ENCODE measurements at regions not wholly inside any gene's neighbourhood (a gene's known extent, or its start where the extent isn't known, plus 50 kb on each side); places are given as distances from the start of the nearest gene placed in this dataset.

DNA sequence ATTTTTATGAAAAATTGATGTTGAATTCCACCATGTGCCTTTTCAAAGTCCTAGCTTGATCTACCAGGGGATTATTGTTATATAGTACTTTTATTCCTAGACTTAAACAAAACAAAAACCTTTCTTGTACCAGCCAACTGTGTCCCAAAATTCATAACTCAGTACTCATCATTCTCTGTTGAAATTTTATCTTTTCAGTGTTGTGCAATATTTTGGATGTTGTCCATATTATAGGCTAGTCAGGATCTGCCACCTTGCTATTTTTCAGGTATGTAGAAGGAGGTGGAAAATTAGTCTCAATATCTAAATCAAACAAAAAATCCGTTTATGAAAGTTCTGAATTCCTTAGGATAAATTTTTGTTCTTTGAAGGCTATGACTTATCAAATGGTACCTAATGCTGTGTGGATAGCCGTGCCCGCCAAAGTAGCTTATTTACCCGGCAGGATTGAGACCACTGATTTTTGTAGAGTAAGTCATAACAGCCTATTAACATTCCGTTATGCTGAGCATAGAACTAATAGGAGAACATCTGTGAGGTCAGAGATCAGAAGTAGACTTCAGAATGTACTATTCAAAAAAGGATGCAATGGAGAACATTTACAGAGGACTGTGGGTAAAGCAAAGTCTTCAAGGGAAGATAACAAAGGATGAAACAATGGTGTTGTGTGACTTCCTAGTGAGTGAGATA is 304.7 kb downstream of the SOX4 start:
- no peaks in the 10 kb centered on the region for H3K36me3 Mint-ChIP-seq
- H3K4me3 Mint-ChIP-seq = no peak overlapping the region
- Histone ChIP-seq H3K36me3 (ENCODE audit: insufficient read depth, low read length) (no peaks in the 10 kb centered on the region), H3K9me3 (ENCODE audit: control insufficient read depth in 1 of 2, low read length in 2 of 2) (no peaks in the 10 kb centered on the region), H3K4me1 (ENCODE audit: insufficient read depth, low read length) (no peaks in the 10 kb centered on the region), H3K4me3 (ENCODE audit: low read length in 2 of 2) (no peak overlapping the region), H3K27ac (ENCODE audit: low read depth, low read length) (no peak overlapping the region), H3K27me3 (ENCODE audit: insufficient read depth, low read length) (no peaks in the 10 kb centered on the region)
- no peaks in the 10 kb centered on the region for H3K27me3 Mint-ChIP-seq
- DNase-seq = no peak
- no peaks in the 10 kb centered on the region for H3K4me1 Mint-ChIP-seq
- intact Hi-C loops (cut with micrococcal nuclease) = no loop called here
- ChIA-PET POLR2A (ENCODE audit: partially characterized antibody) (no interaction called here), CTCF (ENCODE audit: partially characterized antibody) (no interaction called here)
- peaks cover 0 to 12% (median 3%) of the 10 kb centered on the region in 8 donors for H3K9me3 Mint-ChIP-seq
- no peak overlapping the region for H3K27ac Mint-ChIP-seq

DNA sequence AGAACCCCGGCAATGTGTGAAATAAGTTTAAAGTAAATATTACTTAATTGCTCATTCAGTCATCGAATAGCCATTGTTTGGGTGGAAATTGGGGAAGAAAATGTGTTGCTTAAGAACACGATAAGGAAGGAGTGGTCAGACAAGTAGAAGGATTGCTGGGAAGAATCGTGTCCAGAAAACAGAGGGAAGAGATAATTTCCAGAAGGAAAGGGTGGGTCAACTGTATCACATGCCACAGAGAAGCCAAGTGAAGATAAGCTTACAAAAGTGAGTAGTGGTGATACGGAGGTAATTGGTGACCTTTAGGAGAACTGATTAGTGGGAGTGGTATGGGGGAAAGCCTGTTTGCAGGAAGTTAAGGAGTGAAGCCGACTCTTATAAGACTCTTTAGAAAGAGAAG is 306.2 kb downstream of the SOX4 start:
- Histone ChIP-seq H3K36me3 (ENCODE audit: insufficient read depth, low read length) (no peaks in the 10 kb centered on the region), H3K4me1 (ENCODE audit: insufficient read depth, low read length) (no peaks in the 10 kb centered on the region), H3K4me3 (ENCODE audit: low read length in 2 of 2) (no peak overlapping the region), H3K9me3 (ENCODE audit: control insufficient read depth in 1 of 2, low read length in 2 of 2) (no peaks in the 10 kb centered on the region), H3K27me3 (ENCODE audit: insufficient read depth, low read length) (no peaks in the 10 kb centered on the region), H3K27ac (ENCODE audit: low read depth, low read length) (no peak overlapping the region)
- Mint-ChIP-seq H3K36me3 (no peaks in the 10 kb centered on the region), H3K27me3 (no peaks in the 10 kb centered on the region), H3K4me1 (no peaks in the 10 kb centered on the region), H3K4me3 (no peak overlapping the region), H3K9me3 (peaks cover 0 to 4% (median 3%) of the 10 kb centered on the region in 8 donors), H3K27ac (no peak overlapping the region)
- ChIA-PET POLR2A (ENCODE audit: partially characterized antibody) (no interaction called here), CTCF (ENCODE audit: partially characterized antibody) (no interaction called here)
- no peak for DNase-seq
- intact Hi-C loops (cut with micrococcal nuclease) = no loop called here

DNA sequence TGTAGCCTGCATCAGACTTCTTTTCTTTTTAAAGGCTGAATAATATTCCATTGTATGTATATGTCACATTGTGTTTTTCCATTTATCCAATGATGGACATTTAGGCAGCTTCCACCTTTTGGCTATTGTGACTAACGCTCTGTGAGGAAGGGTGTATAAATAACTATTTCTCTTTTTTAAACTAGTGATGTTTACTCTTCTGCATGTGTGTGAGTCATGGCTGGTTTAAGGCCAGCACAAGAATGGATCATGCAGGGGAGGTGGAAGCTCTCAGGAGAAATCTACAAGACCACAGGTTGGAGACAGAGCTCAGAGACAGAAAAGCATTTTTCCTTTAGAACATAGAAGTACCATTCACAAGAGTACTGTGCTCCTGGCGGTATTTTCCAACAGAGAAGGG is 307.2 kb downstream of the SOX4 start:
- intact Hi-C loops (cut with micrococcal nuclease) = no loop called here
- Histone ChIP-seq H3K4me3 (ENCODE audit: low read length in 2 of 2) (no peak overlapping the region), H3K9me3 (ENCODE audit: control insufficient read depth in 1 of 2, low read length in 2 of 2) (no peaks in the 10 kb centered on the region), H3K27ac (ENCODE audit: low read depth, low read length) (no peak overlapping the region), H3K4me1 (ENCODE audit: insufficient read depth, low read length) (no peaks in the 10 kb centered on the region), H3K36me3 (ENCODE audit: insufficient read depth, low read length) (no peaks in the 10 kb centered on the region), H3K27me3 (ENCODE audit: insufficient read depth, low read length) (no peaks in the 10 kb centered on the region)
- ChIA-PET CTCF (ENCODE audit: partially characterized antibody) (no interaction called here), POLR2A (ENCODE audit: partially characterized antibody) (no interaction called here)
- H3K27ac Mint-ChIP-seq = no peak overlapping the region
- no peaks in the 10 kb centered on the region for H3K4me1 Mint-ChIP-seq
- H3K27me3 Mint-ChIP-seq = no peaks in the 10 kb centered on the region
- H3K9me3 Mint-ChIP-seq = peaks cover 0 to 4% (median 2%) of the 10 kb centered on the region in 8 donors
- DNase-seq = no peak
- H3K36me3 Mint-ChIP-seq = no peaks in the 10 kb centered on the region
- H3K4me3 Mint-ChIP-seq = no peak overlapping the region

DNA sequence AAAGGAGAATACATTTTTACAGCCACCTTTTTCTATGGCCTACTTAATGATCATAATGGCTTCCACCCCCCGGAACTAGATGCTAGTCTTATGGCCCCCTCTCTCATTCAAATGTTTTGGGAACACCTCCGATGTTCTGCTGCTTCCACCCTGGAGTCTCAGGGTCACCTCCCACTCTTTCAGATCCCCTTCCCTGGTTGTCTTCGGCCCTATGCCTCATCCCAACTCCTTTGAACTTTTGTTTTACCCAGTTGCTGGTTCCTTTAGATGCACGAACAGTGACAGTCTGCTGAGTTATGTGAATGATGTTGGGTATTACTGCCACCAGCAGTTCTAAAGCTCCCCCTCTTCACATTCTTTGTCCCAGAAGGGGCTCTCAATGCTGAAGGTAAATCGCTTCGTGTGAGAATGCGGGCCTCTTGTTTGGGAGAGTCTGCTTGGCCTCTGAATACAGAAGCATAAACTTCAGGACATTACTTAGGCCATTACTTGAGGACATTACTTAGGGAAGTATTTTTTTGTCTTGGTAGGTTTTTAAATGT is 309.1 kb downstream of the SOX4 start:
- H3K9me3 ChIP-seq (ENCODE audit: control insufficient read depth in 1 of 2, low read length in 2 of 2) = no peaks in the 10 kb centered on the region
- POLR2A ChIA-PET (ENCODE audit: partially characterized antibody) = no interaction called here
- no peak for DNase-seq
- no peak overlapping the region for H3K27ac ChIP-seq (ENCODE audit: low read depth, low read length)
- H3K4me3 ChIP-seq (ENCODE audit: low read length in 2 of 2) = no peak overlapping the region
- no peaks in the 10 kb centered on the region for H3K27me3 Mint-ChIP-seq
- H3K36me3 Mint-ChIP-seq = no peaks in the 10 kb centered on the region
- H3K4me3 Mint-ChIP-seq = no peak overlapping the region
- intact Hi-C loops (cut with micrococcal nuclease) = no loop called here
- H3K4me1 Mint-ChIP-seq = no peaks in the 10 kb centered on the region
- CTCF ChIA-PET (ENCODE audit: partially characterized antibody) = no interaction called here
- H3K27me3 ChIP-seq (ENCODE audit: insufficient read depth, low read length) = no peaks in the 10 kb centered on the region
- no peaks in the 10 kb centered on the region for H3K36me3 ChIP-seq (ENCODE audit: insufficient read depth, low read length)
- H3K4me1 ChIP-seq (ENCODE audit: insufficient read depth, low read length) = no peaks in the 10 kb centered on the region
- H3K27ac Mint-ChIP-seq = no peak overlapping the region
- peaks cover 0 to 6% (median 0%) of the 10 kb centered on the region in 8 donors for H3K9me3 Mint-ChIP-seq

DNA sequence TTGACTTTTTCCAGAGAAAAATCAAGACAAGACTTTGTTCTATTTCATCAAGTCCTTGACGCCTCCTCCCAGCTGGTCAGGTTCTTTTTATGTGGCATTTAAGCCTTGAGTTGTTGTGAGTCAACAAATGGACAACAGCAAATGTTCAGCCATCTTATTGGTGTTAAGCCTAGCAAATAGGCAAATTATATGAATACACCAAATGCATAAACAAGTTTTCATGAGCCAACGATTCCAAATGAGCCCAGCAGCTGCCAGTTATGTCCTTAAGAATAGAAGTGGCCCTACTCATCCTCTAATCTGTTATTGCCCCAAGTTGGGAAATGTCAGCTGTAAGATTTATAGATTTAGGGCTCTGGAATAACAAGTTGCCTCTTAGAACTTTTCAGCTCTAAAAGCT is 312.0 kb downstream of the SOX4 start:
- H3K27ac ChIP-seq (ENCODE audit: low read depth, low read length) = no peak overlapping the region
- H3K36me3 ChIP-seq (ENCODE audit: insufficient read depth, low read length) = no peaks in the 10 kb centered on the region
- no peaks in the 10 kb centered on the region for H3K4me1 ChIP-seq (ENCODE audit: insufficient read depth, low read length)
- Mint-ChIP-seq H3K9me3 (peaks cover 0 to 2% (median 0%) of the 10 kb centered on the region in 8 donors), H3K27ac (no peak overlapping the region), H3K36me3 (no peaks in the 10 kb centered on the region), H3K4me1 (no peaks in the 10 kb centered on the region), H3K4me3 (no peak overlapping the region), H3K27me3 (peaks cover 0 to 1% of the 10 kb centered on the region in 2 donors)
- ChIA-PET CTCF (ENCODE audit: partially characterized antibody) (no interaction called here), POLR2A (ENCODE audit: partially characterized antibody) (no interaction called here)
- no peak overlapping the region for H3K4me3 ChIP-seq (ENCODE audit: low read length in 2 of 2)
- no peaks in the 10 kb centered on the region for H3K27me3 ChIP-seq (ENCODE audit: insufficient read depth, low read length)
- intact Hi-C loops (cut with micrococcal nuclease) = no loop called here
- no peaks in the 10 kb centered on the region for H3K9me3 ChIP-seq (ENCODE audit: control insufficient read depth in 1 of 2, low read length in 2 of 2)
- DNase-seq = no peak

DNA sequence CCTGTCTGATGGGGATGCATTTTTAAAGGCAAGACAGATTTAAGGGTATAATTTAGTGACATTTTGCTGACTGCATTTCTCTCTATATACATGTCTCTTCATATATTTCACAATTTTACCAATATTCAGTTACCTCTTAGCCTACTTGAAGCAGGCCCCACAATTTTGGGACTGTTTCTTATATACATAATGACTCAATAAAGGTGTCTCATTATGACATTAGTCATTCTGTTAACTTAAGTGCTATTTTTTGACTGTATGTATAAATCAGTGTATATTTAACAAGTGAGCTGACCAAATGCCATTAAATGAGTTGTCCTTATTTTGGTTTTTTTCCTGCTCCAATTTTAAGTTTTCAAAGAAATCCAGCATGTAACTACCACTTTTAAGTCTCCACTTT is 313.3 kb downstream of the SOX4 start:
- H3K4me3 ChIP-seq (ENCODE audit: low read length in 2 of 2) = no peak overlapping the region
- H3K27ac ChIP-seq (ENCODE audit: low read depth, low read length) = no peak overlapping the region
- H3K36me3 Mint-ChIP-seq = no peaks in the 10 kb centered on the region
- H3K27me3 ChIP-seq (ENCODE audit: insufficient read depth, low read length) = no peaks in the 10 kb centered on the region
- no peak for DNase-seq
- CTCF ChIA-PET (ENCODE audit: partially characterized antibody) = no interaction called here
- H3K9me3 ChIP-seq (ENCODE audit: control insufficient read depth in 1 of 2, low read length in 2 of 2) = no peaks in the 10 kb centered on the region
- H3K9me3 Mint-ChIP-seq = peaks cover 0 to 2% (median 0%) of the 10 kb centered on the region in 8 donors
- peaks cover 0 to 1% of the 10 kb centered on the region in 2 donors for H3K27me3 Mint-ChIP-seq
- no peaks in the 10 kb centered on the region for H3K4me1 Mint-ChIP-seq
- H3K4me1 ChIP-seq (ENCODE audit: insufficient read depth, low read length) = no peaks in the 10 kb centered on the region
- POLR2A ChIA-PET (ENCODE audit: partially characterized antibody) = no interaction called here
- intact Hi-C loops (cut with micrococcal nuclease) = no loop called here
- H3K27ac Mint-ChIP-seq = no peak overlapping the region
- H3K36me3 ChIP-seq (ENCODE audit: insufficient read depth, low read length) = no peaks in the 10 kb centered on the region
- H3K4me3 Mint-ChIP-seq = no peak overlapping the region

DNA sequence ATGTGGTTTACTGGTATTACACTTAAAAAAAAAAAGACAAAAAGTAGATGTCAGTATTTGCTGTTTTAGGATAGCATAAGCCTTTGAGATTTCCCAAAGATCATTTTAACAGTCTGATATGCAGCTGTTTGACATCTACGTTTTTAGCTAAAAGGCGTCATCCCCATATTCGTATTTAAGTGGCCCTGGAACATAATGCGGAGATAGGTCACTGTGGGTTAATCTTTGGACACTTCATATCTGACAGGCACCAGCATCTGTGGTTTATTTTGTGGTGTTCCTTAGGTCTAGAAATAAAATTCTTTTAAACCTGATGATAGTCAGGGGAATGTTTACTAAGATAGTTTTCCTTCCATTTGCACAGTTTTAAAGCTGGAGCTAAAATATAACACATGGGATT is 313.7 kb downstream of the SOX4 start:
- CTCF ChIA-PET (ENCODE audit: partially characterized antibody) = no interaction called here

More for the DNA sequence above, 313.7 kb downstream of the SOX4 start:
- no peak for DNase-seq
- H3K27ac Mint-ChIP-seq = no peak overlapping the region
- H3K4me3 ChIP-seq (ENCODE audit: low read length in 2 of 2) = no peak overlapping the region
- no peaks in the 10 kb centered on the region for H3K36me3 ChIP-seq (ENCODE audit: insufficient read depth, low read length)
- H3K9me3 Mint-ChIP-seq = peaks cover 0 to 2% (median 0%) of the 10 kb centered on the region in 8 donors
- no peaks in the 10 kb centered on the region for H3K9me3 ChIP-seq (ENCODE audit: control insufficient read depth in 1 of 2, low read length in 2 of 2)
- H3K4me1 ChIP-seq (ENCODE audit: insufficient read depth, low read length) = no peaks in the 10 kb centered on the region
- H3K36me3 Mint-ChIP-seq = no peaks in the 10 kb centered on the region
- no peak overlapping the region for H3K4me3 Mint-ChIP-seq
- peaks cover 0 to 1% of the 10 kb centered on the region in 2 donors for H3K27me3 Mint-ChIP-seq
- intact Hi-C loops (cut with micrococcal nuclease) = no loop called here
- POLR2A ChIA-PET (ENCODE audit: partially characterized antibody) = no interaction called here
- H3K27me3 ChIP-seq (ENCODE audit: insufficient read depth, low read length) = no peaks in the 10 kb centered on the region
- no peaks in the 10 kb centered on the region for H3K4me1 Mint-ChIP-seq
- H3K27ac ChIP-seq (ENCODE audit: low read depth, low read length) = no peak overlapping the region
